Left ventricle myocardium inferior (tissue), 1 donor: ENCODE measurements at regions not wholly inside any gene's neighbourhood (a gene's known extent, or its start where the extent isn't known, plus 50 kb on each side); places are given as distances from the start of the nearest gene placed in this dataset.

Experiments used
- DNase-seq: peaks from one replicate; pipeline ENCODE4 v3.0.0-alpha.2; 2020
- H3K27ac ChIP-seq: fragments of 200-600 bp; replicated peaks from 2 replicates; pipeline ENCODE4 v1.8.0; 2021
- H3K27me3 ChIP-seq: fragments of 200-600 bp; 2 replicates; pipeline ENCODE4 v1.8.0; 2021; ENCODE audit warnings: low read depth
- H3K36me3 ChIP-seq: fragments of 200-600 bp; 2 replicates; pipeline ENCODE4 v1.8.0; 2021
- H3K4me1 ChIP-seq: fragments of 200-600 bp; 2 replicates; pipeline ENCODE4 v1.8.0; 2021
- H3K4me3 ChIP-seq: fragments of 200-600 bp; 2 replicates; pipeline ENCODE4 v1.8.0; 2021; ENCODE audit warnings: mild to moderate bottlenecking, moderate library complexity
- H3K9me3 ChIP-seq: fragments of 200-600 bp; replicated peaks from 2 replicates; pipeline ENCODE4 v1.8.0; 2021
- CTCF ChIP-seq: fragments of 200-600 bp; IDR thresholded peaks from 2 replicates; pipeline ENCODE4 v1.8.0; 2021; ENCODE audit warnings: antibody characterized with exemption, mild to moderate bottlenecking, borderline replicate concordance
- intact Hi-C: fragments of 100-400 bp; cut with micrococcal nuclease; formaldehyde crosslinking; loops from one replicate; pipeline ENCODE4 v1.11.0; 2022
- donor health status: DM: no; HTN: yes; CAD: no; lungs with severe emphysema.

- H3K27me3 ChIP-seq, result no peaks in the 10 kb centered on the region
- intact Hi-C loops, result no loop called here
- no peak overlapping the region for H3K27ac ChIP-seq
- H3K36me3 ChIP-seq, result no peaks in the 10 kb centered on the region
- H3K4me3 ChIP-seq, result no peak overlapping the region
- H3K4me1 ChIP-seq, result no peaks in the 10 kb centered on the region
- no peak for TF ChIP-seq CTCF
- H3K9me3 ChIP-seq, result no peaks in the 10 kb centered on the region
- no peak for DNase-seq
Observed at GRCh38 chr9:22898591-22898990, 452.0 kb downstream of the DMRTA1 start.

GRCh38 chr9:22911632-22912031 lies 465.0 kb downstream of the DMRTA1 start:
- Histone ChIP-seq H3K4me3 (no peak overlapping the region), H3K4me1 (no peaks in the 10 kb centered on the region), H3K9me3 (no peaks in the 10 kb centered on the region), H3K27ac (no peak overlapping the region), H3K36me3 (no peaks in the 10 kb centered on the region), H3K27me3 (no peaks in the 10 kb centered on the region)
- intact Hi-C loops, result no loop called here
- no peak for TF ChIP-seq CTCF
- DNase-seq, result no peak

GRCh38 chr9:22913026-22913425 lies 466.4 kb downstream of the DMRTA1 start:
- no peak for TF ChIP-seq CTCF
- Histone ChIP-seq H3K4me1 (no peaks in the 10 kb centered on the region), H3K4me3 (no peak overlapping the region), H3K36me3 (no peaks in the 10 kb centered on the region), H3K27me3 (no peaks in the 10 kb centered on the region), H3K9me3 (no peaks in the 10 kb centered on the region), H3K27ac (no peak overlapping the region)
- intact Hi-C loops, result no loop called here
- no peak for DNase-seq

GRCh38 chr9:22913518-22913917 lies 466.9 kb downstream of the DMRTA1 start:
- Histone ChIP-seq H3K36me3 (no peaks in the 10 kb centered on the region), H3K4me3 (no peak overlapping the region), H3K9me3 (no peaks in the 10 kb centered on the region), H3K27me3 (no peaks in the 10 kb centered on the region), H3K4me1 (no peaks in the 10 kb centered on the region), H3K27ac (no peak overlapping the region)
- intact Hi-C loops, result no loop called here
- no peak for TF ChIP-seq CTCF
- DNase-seq, result no peak

- no peaks in the 10 kb centered on the region for H3K27me3 ChIP-seq
- DNase-seq, result no peak
- no peaks in the 10 kb centered on the region for H3K9me3 ChIP-seq
- intact Hi-C loops, result no loop called here
- H3K27ac ChIP-seq, result no peak overlapping the region
- no peak for TF ChIP-seq CTCF
- no peak overlapping the region for H3K4me3 ChIP-seq
- H3K4me1 ChIP-seq, result no peaks in the 10 kb centered on the region
- H3K36me3 ChIP-seq, result no peaks in the 10 kb centered on the region
Observed at GRCh38 chr9:22916148-22916547, 469.5 kb downstream of the DMRTA1 start.

- no peak overlapping the region for H3K4me3 ChIP-seq
- H3K27me3 ChIP-seq, result no peaks in the 10 kb centered on the region
- H3K9me3 ChIP-seq, result no peaks in the 10 kb centered on the region
- no peak for TF ChIP-seq CTCF
- H3K36me3 ChIP-seq, result no peaks in the 10 kb centered on the region
- intact Hi-C loops, result no loop called here
- no peak for DNase-seq
- no peak overlapping the region for H3K27ac ChIP-seq
- no peaks in the 10 kb centered on the region for H3K4me1 ChIP-seq
Observed at GRCh38 chr9:22919423-22919822, 472.8 kb downstream of the DMRTA1 start.
